GM18520 (cell line): ENCODE measurements at regions not wholly inside any gene's neighbourhood (a gene's known extent, or its start where the extent isn't known, plus 50 kb on each side); places are given as distances from the start of the nearest gene placed in this dataset.

Experiments
- ATAC-seq: cut with Tn5 transposase; IDR thresholded peaks from one replicate; pipeline ENCODE4 v1.9.1; 2021; ENCODE audit not compliant: unreplicated experiment

DNA sequence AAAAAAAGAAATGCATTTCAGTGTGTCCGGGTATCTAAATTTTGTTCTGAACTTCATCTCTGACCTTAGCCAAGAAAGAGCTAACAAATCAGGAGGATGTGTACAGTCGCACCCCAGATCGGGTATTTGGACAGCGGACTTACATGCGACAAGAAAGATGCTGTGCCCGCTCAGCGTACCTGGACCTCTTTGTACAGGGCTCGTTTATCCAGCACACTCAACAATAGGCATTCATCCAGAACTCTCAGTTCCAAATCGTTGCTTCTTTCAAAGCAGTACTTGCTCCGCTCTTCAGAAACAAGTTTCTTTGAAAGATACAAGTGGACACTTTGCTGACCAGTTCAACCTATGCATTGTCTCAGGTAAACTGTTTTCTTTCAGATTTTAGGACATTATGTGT, 191.7 kb downstream of the LY86 start:
- no peak for ATAC-seq

DNA sequence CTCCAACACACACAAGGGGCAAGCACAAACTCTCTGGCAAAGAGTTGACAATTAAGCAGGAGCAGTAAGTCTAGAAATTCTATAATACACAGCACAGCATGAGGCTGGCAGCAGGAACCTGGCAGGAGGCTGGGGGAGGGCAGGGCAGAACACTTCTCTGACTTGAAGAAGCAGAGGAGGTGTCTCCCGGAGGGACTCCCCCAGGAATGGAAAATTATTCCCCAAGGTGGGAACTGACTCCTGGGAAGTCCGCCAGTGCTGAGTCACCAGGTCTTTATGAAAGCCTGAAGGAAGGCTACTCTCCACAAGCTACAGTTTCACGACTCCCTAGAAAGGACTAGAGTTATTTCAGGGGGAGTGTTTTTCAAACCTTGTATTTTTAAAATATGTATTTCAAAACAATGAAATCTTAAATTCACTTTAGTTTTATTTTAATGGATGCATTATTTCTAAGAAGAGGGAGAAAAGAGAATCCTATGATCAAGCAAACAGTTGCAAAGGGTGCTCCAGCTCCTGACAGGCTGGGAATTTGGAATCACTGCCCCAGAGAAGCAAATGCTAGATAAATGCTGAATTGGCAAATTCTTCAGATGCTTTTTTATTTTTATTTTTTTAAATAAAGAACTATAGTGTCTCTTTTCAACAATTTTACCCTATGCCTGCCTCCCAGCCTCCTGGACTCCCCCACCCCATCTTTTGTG, 192.8 kb downstream of the LY86 start:
- ATAC-seq = no peak

DNA sequence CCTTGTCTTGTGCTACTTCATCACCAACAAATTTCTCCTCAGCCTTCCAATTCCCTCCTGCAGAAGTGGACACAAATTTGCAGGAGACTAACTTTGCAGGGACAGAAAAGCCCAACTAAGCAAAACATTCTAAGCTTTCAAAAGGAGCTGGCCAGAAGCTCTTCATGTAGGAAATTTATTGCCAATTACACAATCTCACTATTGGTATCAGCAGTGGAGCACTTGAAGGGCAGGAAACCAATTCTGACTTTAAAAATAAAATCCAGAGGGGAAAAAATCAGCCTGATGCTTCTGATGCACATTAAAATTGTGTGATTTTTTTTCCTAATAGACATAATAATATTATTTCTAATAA, 193.3 kb downstream of the LY86 start:
- ATAC-seq = no peak

DNA sequence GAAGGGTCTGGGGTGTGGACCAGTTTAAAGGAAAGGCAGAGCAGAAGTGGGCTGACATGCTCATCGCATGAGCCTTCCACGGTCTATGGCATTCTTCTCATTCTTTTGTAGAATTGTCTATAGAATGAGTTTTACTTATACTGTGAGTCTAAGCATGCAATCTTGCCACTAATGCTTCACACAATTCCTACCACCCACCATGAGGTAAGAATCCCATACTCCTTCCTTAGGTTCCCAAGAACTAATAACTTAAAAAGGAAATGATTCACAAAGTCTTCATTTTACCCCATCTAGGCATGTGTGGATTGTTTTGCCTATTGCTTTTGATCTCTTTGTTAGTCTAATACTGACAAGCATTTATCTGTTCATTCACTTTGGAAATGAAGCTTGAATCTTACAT, 195.2 kb downstream of the LY86 start:
- no peak for ATAC-seq

DNA sequence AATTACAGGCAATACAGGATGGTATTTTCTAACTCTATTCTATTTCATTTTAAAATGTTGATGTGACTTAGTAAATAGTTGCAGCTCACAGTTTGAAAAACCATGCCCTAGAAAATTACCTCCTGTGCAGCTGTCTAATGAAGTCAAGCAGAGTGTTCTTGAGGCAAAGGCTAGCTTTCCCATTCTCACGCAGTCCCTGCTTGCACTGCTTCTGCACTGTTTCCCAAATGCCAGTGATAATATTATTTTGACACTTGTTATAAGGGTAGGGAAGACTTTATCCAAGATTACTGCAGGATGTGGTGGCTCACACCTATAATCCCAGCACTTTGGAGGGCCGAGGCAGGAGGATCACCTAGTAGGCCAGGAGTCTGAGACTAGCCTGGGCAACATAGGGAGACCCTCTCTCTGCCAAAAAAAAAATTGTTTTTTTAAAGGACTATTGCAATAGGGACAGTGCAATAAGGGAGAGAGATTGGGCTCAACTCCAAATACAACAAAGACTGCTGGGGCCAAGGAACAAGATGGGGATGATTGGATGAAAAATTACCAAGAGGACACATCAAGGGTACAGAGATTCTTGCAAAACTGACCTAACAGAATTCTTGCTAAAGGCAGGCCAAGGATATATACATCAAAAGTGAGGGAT, 196.1 kb downstream of the LY86 start:
- ATAC-seq = no peak

DNA sequence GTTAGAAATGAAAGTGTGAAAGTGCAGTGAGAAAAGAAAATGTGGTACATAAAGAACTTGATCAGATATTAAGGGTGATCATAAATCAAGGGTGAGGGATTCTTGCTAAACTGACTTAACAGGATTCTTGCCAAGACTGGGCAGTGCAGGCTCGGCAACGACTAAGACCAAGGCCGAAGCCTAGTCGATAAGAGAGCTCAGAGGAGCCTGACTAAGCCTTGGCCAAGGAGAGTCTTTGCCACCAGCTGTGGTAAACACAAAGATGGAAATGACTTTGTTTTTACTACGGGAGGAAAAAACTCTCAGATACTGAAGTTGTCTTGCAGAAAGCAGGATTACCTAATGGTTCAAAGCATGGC, 196.6 kb downstream of the LY86 start:
- ATAC-seq = no peak

DNA sequence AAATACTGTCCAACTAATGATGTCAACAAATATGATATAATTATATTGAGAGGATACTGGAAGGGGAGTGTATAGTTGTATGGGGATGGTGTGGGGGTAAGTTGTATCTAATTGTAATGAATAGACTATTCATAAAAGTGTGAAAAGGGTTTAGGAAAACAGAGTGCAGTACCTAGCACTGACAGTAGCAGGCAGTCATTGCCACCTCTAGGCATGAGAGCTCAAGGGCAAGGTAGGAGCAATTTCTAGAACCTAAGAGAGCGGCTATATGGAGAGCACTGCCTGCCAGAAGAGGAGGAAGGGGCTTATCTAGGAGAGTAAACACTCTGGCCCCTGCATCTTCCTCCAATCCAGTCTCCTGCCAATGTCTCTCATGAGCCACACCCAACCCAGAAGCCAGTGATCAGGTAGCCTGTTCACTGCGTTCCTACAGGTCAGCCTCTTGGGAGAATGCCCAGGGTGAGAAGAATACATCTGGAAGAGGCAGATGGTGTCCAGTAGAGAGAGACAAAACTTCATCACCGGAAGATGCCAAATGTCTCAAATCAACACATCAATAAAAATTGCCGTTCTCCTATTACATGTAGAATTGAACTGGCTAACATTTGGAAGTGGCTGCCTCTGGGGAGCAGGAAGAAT, 200.0 kb downstream of the LY86 start:
- peak; percentile 56 for ATAC-seq

DNA sequence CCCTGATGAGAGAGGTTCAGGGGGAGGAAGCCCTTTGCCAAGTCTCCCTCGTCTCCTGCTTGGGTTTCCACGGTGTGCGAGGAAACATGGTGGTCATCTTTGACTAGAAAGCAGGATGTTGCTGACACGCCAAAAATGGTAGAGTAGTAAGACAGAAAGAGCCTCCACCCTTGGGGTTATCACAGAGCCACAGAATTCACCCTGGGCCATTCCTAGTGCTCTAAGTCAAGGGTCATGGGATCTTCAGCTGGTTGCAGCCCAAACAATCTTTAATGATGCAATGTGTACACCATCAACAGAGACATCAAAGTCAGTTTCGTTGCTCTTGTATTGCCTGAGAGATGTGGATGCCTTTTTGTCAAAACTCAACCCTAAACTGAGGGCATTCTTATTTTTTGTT, 201.9 kb downstream of the LY86 start:
- ATAC-seq = no peak

DNA sequence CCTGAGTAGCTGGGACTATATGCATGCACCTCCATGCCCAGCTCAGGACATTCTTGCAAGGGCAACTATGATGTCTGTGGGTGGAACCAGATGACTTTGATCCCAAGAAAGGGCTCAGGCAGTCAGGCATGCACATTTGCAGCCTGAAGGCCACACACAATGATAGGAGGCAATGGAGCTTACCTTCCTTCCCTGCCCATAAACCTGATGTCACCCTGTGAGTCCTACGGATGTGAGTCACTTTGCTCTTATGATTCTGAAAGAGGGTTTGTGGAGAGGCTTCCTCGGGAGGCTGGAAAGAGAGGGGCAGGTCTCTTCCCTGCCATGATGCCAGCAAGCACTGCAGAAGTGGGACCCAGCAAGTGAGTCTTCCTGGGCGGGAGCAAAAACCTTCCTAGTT, 202.4 kb downstream of the LY86 start:
- no peak for ATAC-seq

DNA sequence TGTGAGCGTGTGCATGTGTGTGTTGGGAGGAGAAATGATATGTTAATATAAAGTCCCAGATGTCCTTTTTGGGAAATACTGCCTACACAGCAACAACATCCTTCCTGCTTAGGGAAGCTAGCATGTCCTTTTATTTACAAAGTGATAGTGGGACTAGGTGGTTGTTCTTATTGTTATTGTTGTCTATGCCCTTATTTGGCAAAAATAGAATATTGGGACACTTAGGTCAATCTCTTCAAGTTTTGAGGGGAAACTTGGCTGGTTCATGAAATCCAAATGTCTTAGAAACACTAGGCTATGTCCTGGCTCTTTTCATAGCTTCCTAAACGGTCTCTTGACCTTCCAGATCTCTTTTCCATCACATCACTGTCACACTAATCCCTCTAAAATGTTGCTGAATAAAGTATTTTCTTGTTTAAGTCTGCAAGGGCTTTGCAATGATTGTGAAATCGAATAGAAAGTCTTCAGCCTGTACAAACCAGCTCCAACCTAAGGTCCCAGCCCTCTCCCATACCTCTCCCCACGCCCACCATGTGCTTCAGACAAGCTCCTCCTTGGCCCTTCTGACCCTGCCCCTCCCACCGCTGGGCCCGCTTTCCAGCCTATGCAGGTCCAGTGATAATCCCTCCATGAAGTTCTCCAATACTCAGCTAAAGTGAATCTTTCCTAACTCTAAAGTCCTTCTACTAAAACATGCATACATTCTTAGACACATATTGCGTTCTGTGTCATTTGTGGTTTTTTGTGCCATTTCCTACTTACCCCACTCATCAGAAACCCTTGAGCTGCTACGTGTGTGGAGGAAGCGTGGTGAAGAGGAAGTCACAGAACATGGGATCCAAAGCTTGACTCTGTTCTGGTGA, 205.1 kb downstream of the LY86 start:
- no peak for ATAC-seq

DNA sequence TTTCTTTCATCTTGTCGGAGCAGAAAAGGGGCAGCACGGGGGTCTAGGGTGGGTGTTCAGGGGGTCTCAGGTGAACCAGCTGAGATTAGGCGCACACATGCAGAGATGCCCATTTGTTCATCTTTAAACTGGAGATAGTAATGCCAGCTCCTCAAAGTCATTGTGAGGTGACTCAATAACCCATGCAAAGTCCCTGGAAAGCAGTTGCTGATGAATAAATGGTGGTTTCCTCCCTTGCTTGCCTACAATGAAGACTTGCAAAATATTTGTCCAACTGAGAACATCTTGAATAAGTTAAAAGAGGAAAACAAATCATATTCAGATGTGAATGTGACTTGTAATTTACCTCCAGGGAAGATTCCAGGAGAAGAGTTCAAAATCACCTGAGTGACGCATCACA, 206.9 kb downstream of the LY86 start:
- ATAC-seq = no peak

DNA sequence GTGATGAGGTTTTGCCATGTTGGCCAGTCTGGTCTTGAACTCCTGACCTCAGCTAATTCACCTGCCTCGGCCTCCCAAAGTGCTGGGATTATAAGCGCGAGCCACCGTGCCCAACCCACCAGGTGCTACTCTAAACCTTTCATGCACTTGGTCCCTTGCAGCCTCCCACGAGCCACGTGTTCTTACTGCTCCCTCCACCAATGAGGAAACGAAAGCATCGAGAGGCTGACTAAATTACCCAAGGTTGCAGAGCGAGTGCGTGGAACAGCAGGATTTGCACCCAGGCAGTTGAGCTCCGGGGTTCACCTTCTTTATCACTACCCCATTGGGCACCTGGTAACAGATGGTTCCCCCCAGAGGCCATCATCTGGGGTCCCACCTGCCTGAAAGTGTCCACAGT, 208.3 kb downstream of the LY86 start:
- ATAC-seq = no peak

DNA sequence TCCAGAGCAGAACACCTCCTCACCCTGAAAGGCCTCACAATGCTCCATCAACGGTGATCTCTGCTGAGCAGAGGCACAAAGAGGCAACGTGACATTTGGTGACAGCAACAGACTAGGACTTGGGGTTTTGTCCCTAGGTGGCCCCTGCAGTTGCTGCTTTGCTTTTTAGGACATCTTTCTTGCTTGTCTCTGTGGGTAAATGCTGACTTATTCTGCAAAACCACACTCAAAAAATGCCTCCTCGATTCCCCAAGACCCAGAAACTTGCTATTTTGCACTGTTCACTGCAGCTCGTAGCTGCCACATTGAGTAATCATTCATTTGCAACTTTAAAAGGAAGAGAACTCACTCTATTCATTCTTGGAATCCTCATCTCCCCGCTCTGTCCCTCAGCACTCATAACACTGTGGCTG, 209.9 kb downstream of the LY86 start:
- peak; percentile 38 for ATAC-seq

DNA sequence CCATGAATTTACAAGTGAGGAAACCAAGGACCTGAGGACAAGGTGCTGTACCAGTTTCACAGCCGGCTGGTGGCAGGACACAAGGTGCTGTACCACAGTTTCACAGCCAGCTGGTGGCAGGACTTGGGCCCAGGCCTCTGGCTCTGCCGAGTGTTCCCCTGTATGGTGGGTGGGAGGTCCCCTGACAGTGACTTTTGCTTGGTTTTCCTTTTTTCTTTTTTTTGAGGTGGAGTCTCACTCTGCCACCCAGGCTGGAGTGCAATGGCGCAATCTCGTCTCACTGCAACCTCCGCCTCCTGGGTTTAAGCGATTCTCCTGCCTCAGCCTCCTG, 212.4 kb downstream of the LY86 start:
- ATAC-seq = no peak

DNA sequence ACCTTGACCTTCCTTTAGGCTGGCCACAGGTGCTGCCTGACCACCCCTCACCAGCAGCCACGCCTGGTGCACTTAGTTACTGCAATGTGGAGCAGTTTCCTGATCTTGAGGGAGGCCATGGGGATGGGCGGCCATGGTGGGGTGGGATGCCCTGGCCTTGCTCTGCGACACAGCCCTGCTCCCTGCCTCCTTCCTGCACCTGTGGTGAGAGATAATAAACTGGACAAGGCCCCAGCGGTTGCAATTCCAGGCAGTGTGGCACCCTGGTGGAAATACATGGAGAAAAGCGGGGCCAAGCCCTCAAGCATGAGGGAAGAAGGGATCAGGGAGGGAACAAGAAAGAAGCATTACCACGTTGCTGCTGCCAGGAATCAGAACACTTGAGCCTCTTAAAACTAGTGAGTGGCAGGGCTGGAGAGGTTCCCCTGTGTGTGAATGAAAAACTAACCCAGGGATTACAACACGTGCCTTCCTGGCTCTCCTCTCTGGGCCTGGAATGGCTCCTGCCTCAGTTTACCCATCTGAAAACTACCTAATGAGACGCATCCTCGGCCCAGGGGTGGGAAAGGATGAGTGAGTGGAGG, 213.2 kb downstream of the LY86 start:
- ATAC-seq = no peak

DNA sequence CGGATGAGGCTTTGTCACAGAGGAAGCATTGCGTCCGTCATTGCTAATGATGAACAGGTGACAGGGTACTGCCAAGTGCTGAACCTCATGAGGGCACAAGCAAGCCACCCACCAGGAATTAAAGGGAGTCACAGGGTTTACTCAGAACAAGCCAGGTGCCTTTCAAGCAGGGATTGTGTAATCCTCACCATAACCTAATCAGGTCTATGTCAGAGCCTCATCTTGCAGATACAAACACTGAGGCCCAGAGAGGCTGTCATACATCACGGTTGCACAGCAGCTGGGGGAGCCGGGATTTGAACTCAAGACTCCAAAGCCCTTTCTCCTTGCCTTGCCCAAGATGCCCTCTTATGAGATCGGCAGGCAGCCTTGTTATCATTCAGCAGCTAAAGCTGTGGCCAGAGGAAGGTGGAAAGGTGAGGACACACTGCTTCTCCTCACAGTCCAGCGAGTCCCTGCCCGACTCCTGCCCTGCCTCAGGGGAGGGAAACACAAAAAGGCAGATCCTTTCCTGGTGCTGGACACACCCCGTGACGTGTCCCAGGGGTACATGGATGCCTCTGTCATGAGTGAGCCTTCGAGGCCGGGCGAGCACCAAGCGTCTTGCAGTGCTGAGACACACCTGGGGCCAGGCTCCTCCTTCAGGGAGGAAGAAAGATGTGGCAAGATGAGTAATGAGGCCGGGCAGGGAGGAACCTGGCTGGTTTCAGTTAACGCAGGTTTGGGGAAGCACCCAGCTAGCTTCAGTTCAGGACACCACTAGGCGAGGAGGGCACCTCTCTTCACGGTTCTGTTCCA, 214.9 kb downstream of the LY86 start:
- ATAC-seq = peak; percentile 52

DNA sequence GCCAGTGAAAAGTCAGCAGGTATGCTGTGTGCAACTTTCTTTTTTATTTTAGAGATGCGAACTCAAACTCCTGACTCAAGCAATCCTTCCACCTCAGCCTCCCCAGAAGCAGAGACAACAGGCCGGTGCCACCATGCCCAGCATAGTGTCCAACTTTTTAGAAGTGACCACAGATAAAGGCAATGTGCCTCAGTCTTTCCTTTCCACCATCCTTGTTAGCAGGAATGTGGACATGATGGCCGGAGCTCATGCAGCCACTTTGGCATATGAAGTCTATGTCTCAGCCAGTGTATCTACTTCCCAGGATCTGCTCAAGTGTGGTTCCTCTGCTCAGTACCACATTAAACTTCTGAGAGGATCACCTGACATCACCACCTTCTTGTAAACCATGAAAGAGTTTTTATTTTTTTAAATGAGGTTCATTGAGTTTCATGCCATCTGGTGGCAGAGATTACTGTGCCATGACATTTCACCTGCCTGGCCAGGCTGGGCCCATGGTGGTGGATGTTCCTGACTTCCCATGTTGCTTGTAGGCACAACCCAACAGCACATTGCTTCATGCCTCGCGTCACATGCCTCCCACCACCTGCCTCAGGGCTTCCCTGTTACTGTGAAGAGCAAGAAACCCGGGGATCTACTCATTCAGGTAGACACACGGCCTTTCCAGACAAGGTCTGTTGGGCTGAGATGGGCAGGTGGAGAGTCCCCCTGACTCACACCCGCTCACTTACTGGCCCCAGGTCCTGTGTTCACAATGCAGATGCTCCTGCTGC, 216.5 kb downstream of the LY86 start:
- ATAC-seq = no peak

DNA sequence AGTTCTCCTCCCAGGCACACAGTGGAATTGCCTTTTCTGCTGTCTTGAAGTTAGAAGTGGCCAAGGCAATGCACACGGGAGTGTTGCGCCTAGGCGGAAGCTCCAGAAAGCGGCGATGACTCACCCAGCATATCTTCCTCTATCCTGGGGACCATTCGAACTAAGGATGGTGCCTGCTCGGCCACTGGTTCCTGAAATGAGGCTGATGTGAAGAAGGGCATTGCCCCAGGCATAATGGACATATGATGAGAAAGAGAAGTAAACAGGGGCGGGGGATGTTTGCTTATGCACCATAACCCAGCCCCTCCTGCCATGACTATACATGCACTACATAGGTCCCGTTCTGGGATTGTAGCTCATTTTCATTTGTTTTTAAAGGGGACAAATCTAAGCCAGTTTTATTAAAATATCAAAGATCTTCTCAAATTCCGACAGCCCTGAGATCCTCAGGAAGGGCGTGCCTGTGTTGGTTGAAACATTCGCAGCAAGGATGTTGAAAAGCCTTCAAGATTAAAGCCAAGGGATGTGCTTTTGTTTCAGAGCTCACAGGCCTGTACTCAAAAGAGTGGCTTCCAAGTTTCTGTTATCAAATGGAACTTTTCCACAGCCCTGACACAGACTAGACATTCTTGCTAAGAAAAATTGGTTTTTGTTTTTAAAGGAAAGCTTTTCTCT, 218.5 kb downstream of the LY86 start:
- no peak for ATAC-seq

DNA sequence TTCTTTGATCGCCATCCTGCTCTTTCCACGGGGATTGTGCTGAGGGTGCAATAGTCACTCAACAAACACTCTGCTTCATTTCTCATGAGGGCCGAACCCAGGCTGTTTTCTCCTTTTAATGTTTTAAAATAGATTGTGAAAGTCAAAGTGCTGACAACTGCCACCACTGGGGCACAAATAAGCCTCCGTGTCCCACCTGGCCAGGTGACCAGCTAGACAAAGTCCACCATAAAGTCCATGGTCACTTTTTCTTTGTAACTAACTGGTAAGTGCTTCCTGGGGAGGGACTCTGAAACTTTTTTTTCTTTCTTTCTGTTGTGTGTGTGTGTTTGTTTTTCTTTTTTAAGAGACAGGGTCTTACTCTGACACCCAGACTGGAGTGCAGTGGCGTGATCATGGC, 219.8 kb downstream of the LY86 start:
- ATAC-seq = no peak
